ENCODE measurements at regions not wholly inside any gene's neighbourhood (a gene's known extent, or its start where the extent isn't known, plus 50 kb on each side); places are given as distances from the start of the nearest gene placed in this dataset.

GRCh38 chr2:12928197-12928774, 211.6 kb downstream of the TRIB2 start:
- 1% methylated on average over 5 of the region's 5 CpGs for WGBS (ENCODE audit: insufficient coverage, low coverage, missing lambda C conversion rate)
- Histone ChIP-seq H3K9ac (ENCODE audit: insufficient read depth in 1 of 2, low read depth in 2 of 2, low read length in 2 of 2) (no peak overlapping the region), H3K79me2 (ENCODE audit: control insufficient read depth, insufficient read depth, low read length) (no peaks in the 10 kb centered on the region), H3K27ac (ENCODE audit: extremely low read depth, low read depth, low read length) (no peak overlapping the region), H3K36me3 (ENCODE audit: control insufficient read depth, insufficient read depth, low read length) (no peaks in the 10 kb centered on the region), H3K4me3 (no peak overlapping the region), H2AFZ (ENCODE audit: low read depth, low read length) (no peak overlapping the region), H3K27me3 (ENCODE audit: control insufficient read depth in 2 of 2, insufficient read depth in 2 of 2, low read length in 2 of 2) (peaks cover 0 to 3% of the 10 kb centered on the region in 2 experiments; a peak in 1 of 5 replicates), H3K4me2 (ENCODE audit: insufficient read depth, low read length) (no peak overlapping the region), H3K9me1 (ENCODE audit: control insufficient read depth, insufficient read depth, low read length) (no peaks in the 10 kb centered on the region), H3K9me3 (replicated peaks; ENCODE audit: control insufficient read depth, insufficient read depth, low read depth, low read length) (no peaks in the 10 kb centered on the region), H3K4me1 (replicated peaks in 1 of 2; ENCODE audit: control insufficient read depth in 2 of 2, insufficient read depth in 2 of 2, low read length in 2 of 2) (no peaks in the 10 kb centered on the region; a peak in 2 of 5 replicates), H4K20me1 (replicated peaks; ENCODE audit: control insufficient read depth, insufficient read depth, low read length) (no peaks in the 10 kb centered on the region)
- in situ Hi-C loops (cut with MboI) (no loop called here), intact Hi-C loops (cut with micrococcal nuclease) (no loop called here)
- BruUV-seq (replicated peaks) = no TSS peak
- ChIA-PET CTCF (ENCODE audit: low intra/inter-chr PET ratio) (no interaction called here), POLR2A (no interaction called here)
- no peak for ATAC-seq
- no peak for FAIRE-seq
- peak in 2 of 4 experiments; percentile 8 to 36 for DNase-seq (ENCODE audit: extremely low read depth in 1 of 4, low spot score in 3 of 4)
- TF ChIP-seq ATF3 (IDR thresholded peaks at IDR 0.05) (peak; percentile 86), ATF3 (CRISPR knock-in tag; conservative IDR thresholded peaks at IDR 0.05) (no peak), TCF3 (CRISPR knock-in tag; IDR thresholded peaks at IDR 0.05) (peak; percentile 69), TRIM24 (IDR thresholded peaks at IDR 0.05) (0 out of 4 replicates have a peak, but pooled peaks of 1 of the 2 experiments have one; percentile 14), HDAC1 (IDR thresholded peaks at IDR 0.05) (peak in 1 of 2 experiments; percentile 66; a peak in 2 of 4 replicates), MNT (conservative IDR thresholded peaks at IDR 0.05) (0 out of 4 replicates have a peak, but pooled peaks of 1 of the 2 experiments have one; percentile 17), ARID1B (IDR thresholded peaks at IDR 0.05) (peak; percentile 73), ZNF124 (CRISPR knock-in tag; IDR thresholded peaks at IDR 0.05) (no peak), SIN3A (IDR thresholded peaks at IDR 0.05; ENCODE audit: borderline replicate concordance in 2 of 2, control insufficient read depth in 1 of 2, low read depth in 2 of 2, low read length in 2 of 2) (no peak), ARID3A (IDR thresholded peaks at IDR 0.05; ENCODE audit: borderline replicate concordance, low read depth, low read length) (peak; percentile 20; the same call in 1 of the 2 replicates), POLR2B (IDR thresholded peaks at IDR 0.05; ENCODE audit: low read depth, partially characterized antibody) (no peak), ZNF316 (IDR thresholded peaks at IDR 0.05) (no peak), NCOR1 (IDR thresholded peaks at IDR 0.05) (peak; percentile 53), SMARCA4 (IDR thresholded peaks at IDR 0.05) (peak; percentile 59; the same call in 1 of the 2 replicates), KDM1A (IDR thresholded peaks at IDR 0.05) (peak; percentile 84), SMARCB1 (IDR thresholded peaks at IDR 0.05; ENCODE audit: insufficient read length, low read depth) (no peak), TAL1 (IDR thresholded peaks at IDR 0.05) (peak; percentile 60; the same call in 1 of the 2 replicates), ZNF57 (CRISPR knock-in tag; IDR thresholded peaks at IDR 0.05) (no peak), MEIS2 (IDR thresholded peaks at IDR 0.05; ENCODE audit: partially characterized antibody) (peak; percentile 29), JUND (IDR thresholded peaks at IDR 0.05; ENCODE audit: borderline replicate concordance, low read depth, low read length) (peak; percentile 82), JUND (tag; IDR thresholded peaks at IDR 0.05; ENCODE audit: borderline replicate concordance, low read depth, low read length) (peak; percentile 74; the same call in 2 of the 3 replicates)
